BE2C (cell line): ENCODE measurements at regions not wholly inside any gene's neighbourhood (a gene's known extent, or its start where the extent isn't known, plus 50 kb on each side); places are given as distances from the start of the nearest gene placed in this dataset.

Experiments
- DNase-seq: peaks from one replicate; pipeline ENCODE4 v3.0.0-alpha.2; 2020
- H3K27me3 ChIP-seq: fragments of 250-450 bp; sonication (Bioruptor Pico); 2 replicates; pipeline ENCODE4 v1.5.1; 2020; ENCODE audit warnings: mild to moderate bottlenecking
- H3K36me3 ChIP-seq: fragments of 250-450 bp; sonication (Bioruptor Pico); 2 replicates; pipeline ENCODE4 v1.5.1; 2020; ENCODE audit warnings: mild to moderate bottlenecking
- H3K4me1 ChIP-seq: fragments of 250-450 bp; sonication (Bioruptor Pico); 2 replicates; pipeline ENCODE4 v1.5.1; 2020
- H3K4me3 ChIP-seq: 2 replicates; pipeline ENCODE4 v1.5.1; 2011; ENCODE audit warnings: low read depth, low read length
- H3K9me3 ChIP-seq: fragments of 250-450 bp; sonication (Bioruptor Pico); 2 replicates; pipeline ENCODE4 v1.5.1; 2020
- TF ChIP-seq, protein P1 (sequence below): IDR thresholded peaks from 2 replicates; pipeline ENCODE4 v1.5.1; 2012; ENCODE audit warnings: mild to moderate bottlenecking, low read depth, low read length

DNA sequence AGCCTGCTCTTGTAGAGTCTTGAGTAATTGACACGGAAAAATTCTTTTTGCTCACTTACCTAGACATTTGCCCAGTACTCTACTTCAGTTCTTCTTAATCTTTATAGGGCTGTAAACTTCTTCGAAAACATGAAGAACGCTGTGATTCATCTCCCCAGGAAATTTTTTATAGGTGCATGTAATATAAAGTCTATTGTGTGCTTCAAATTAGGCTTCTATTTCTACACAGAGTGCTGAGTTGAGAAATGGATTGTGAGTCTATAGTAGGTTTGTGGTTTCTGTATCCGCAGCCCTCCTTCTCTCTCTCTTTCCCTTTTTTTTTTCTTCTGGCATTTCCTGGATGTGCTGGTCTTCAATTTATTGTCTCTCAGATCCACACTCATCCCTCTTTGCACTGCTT, 183.3 kb upstream of the DCBLD2 start:
- TF ChIP-seq, protein P1, sequence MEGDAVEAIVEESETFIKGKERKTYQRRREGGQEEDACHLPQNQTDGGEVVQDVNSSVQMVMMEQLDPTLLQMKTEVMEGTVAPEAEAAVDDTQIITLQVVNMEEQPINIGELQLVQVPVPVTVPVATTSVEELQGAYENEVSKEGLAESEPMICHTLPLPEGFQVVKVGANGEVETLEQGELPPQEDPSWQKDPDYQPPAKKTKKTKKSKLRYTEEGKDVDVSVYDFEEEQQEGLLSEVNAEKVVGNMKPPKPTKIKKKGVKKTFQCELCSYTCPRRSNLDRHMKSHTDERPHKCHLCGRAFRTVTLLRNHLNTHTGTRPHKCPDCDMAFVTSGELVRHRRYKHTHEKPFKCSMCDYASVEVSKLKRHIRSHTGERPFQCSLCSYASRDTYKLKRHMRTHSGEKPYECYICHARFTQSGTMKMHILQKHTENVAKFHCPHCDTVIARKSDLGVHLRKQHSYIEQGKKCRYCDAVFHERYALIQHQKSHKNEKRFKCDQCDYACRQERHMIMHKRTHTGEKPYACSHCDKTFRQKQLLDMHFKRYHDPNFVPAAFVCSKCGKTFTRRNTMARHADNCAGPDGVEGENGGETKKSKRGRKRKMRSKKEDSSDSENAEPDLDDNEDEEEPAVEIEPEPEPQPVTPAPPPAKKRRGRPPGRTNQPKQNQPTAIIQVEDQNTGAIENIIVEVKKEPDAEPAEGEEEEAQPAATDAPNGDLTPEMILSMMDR = no peak
- no peaks in the 10 kb centered on the region; the same call in 1 of the 2 replicates for H3K27me3 ChIP-seq
- DNase-seq = no peak
- no peaks in the 10 kb centered on the region for H3K4me1 ChIP-seq
- H3K4me3 ChIP-seq = no peak overlapping the region
- H3K9me3 ChIP-seq = no peaks in the 10 kb centered on the region
- H3K36me3 ChIP-seq = no peaks in the 10 kb centered on the region

- no peaks in the 10 kb centered on the region for H3K4me1 ChIP-seq
- H3K27me3 ChIP-seq = no peaks in the 10 kb centered on the region; the same call in 1 of the 2 replicates
- no peak overlapping the region for H3K4me3 ChIP-seq
- no peaks in the 10 kb centered on the region for H3K36me3 ChIP-seq
- no peak for DNase-seq
- TF ChIP-seq, protein P1 = no peak
- no peaks in the 10 kb centered on the region for H3K9me3 ChIP-seq
These were observed 182.7 kb upstream of the DCBLD2 start for GRCh38 chr3:99084156-99084555.

- Histone ChIP-seq H3K4me1 (no peaks in the 10 kb centered on the region), H3K9me3 (no peaks in the 10 kb centered on the region), H3K27me3 (no peaks in the 10 kb centered on the region), H3K36me3 (no peaks in the 10 kb centered on the region), H3K4me3 (no peak overlapping the region)
- DNase-seq = no peak
- TF ChIP-seq, protein P1 = no peak
These were observed 169.6 kb upstream of the DCBLD2 start for GRCh38 chr3:99071096-99071495.

DNA sequence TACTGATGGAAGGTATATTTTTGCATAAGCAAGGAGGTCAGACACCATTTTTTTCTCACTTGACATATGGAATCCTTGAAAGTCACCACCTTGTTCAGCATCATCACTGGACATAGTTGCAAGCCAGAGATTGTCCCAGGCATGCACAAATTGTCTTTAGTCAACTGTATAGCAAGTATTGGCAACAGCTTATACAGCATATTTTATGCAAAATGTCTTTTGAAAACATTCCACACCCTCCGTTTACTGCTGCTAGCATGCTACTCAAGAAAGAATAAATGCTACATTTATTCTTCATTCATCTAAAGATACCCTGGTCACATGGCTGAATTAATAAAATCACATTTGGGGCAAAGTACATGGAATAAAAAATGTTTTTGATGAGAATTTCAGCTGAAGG, 168.5 kb upstream of the DCBLD2 start:
- Histone ChIP-seq H3K4me1 (no peaks in the 10 kb centered on the region), H3K4me3 (no peak overlapping the region), H3K36me3 (no peaks in the 10 kb centered on the region), H3K9me3 (no peaks in the 10 kb centered on the region), H3K27me3 (no peaks in the 10 kb centered on the region)
- TF ChIP-seq, protein P1 = no peak
- DNase-seq = no peak

DNA sequence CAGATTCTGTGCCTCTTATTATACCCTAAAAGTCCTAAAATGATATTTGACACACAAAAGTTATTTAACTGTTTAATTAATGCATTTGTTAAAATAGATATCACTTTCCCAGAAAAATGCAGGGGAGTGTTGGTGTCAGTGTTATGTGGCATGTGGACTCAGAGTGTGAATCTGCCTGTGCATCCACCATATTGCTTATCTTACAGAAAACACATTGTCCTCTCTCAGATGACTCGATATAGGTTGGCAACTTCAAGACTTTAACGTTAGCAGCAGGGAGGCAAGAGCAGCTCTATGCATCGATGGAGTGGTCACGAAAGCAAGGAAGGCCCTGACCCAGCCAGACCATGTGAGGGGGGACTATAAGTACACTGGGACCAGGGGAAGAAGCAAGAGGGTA, 165.4 kb upstream of the DCBLD2 start:
- H3K4me3 ChIP-seq = no peak overlapping the region
- H3K27me3 ChIP-seq = no peaks in the 10 kb centered on the region
- no peaks in the 10 kb centered on the region for H3K36me3 ChIP-seq
- DNase-seq = no peak
- TF ChIP-seq, protein P1 = no peak
- H3K9me3 ChIP-seq = no peaks in the 10 kb centered on the region
- H3K4me1 ChIP-seq = no peaks in the 10 kb centered on the region

DNA sequence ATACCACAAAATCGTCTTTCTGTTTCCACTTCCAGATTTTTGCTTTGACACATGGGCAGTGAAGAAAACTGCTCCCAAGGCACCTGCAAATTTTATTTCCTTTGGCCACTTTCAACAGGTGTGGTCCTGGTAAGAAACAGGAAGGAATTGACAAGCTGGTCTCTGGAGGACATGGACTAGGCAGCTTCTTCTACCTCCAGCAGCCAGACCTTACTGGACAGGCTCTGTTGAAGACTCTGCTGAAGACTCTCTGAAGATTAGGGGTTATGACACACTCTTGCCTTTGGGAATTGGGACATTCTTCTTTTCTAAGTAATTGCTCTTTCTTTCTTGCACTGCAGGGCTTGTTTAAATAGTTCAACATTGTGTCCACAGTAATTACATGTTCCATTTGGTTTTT, 147.7 kb upstream of the DCBLD2 start:
- Histone ChIP-seq H3K4me3 (no peak overlapping the region), H3K36me3 (no peaks in the 10 kb centered on the region), H3K4me1 (no peaks in the 10 kb centered on the region), H3K27me3 (no peaks in the 10 kb centered on the region), H3K9me3 (no peaks in the 10 kb centered on the region)
- no peak for DNase-seq
- TF ChIP-seq, protein P1 = no peak
